Mammary epithelial cell (primary cell): ENCODE measurements at regions not wholly inside any gene's neighbourhood (a gene's known extent, or its start where the extent isn't known, plus 50 kb on each side); places are given as distances from the start of the nearest gene placed in this dataset.

Experiments used
- EZH2 ChIP-seq: IDR thresholded peaks from 2 replicates; pipeline ENCODE4 v1.6.1; 2012; ENCODE audit warnings: low read length, inconsistent platforms, borderline replicate concordance
- TF ChIP-seq, protein P1 (sequence below), 2 donors: IDR thresholded peaks in 1 of 2; conservative IDR thresholded peaks in 1 of 2; 2 replicates each; pipeline ENCODE4 v1.5.1; 2011 to 2012; ENCODE audit warnings: inconsistent platforms in 2 of 2, low read length in 2 of 2, mild to moderate bottlenecking in 2 of 2, control low read depth in 1 of 2, low read depth in 1 of 2; ENCODE audit not compliant: insufficient read depth in 1 of 2; ENCODE audit errors: extremely low read depth in 1 of 2

- TF ChIP-seq, protein P1, sequence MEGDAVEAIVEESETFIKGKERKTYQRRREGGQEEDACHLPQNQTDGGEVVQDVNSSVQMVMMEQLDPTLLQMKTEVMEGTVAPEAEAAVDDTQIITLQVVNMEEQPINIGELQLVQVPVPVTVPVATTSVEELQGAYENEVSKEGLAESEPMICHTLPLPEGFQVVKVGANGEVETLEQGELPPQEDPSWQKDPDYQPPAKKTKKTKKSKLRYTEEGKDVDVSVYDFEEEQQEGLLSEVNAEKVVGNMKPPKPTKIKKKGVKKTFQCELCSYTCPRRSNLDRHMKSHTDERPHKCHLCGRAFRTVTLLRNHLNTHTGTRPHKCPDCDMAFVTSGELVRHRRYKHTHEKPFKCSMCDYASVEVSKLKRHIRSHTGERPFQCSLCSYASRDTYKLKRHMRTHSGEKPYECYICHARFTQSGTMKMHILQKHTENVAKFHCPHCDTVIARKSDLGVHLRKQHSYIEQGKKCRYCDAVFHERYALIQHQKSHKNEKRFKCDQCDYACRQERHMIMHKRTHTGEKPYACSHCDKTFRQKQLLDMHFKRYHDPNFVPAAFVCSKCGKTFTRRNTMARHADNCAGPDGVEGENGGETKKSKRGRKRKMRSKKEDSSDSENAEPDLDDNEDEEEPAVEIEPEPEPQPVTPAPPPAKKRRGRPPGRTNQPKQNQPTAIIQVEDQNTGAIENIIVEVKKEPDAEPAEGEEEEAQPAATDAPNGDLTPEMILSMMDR (conservative IDR thresholded peaks at IDR 0.05 in 1 of 2, IDR thresholded peaks at IDR 0.05 in 1 of 2; ENCODE audit: extremely low read depth in 1 of 2, insufficient read depth in 1 of 2, low read depth in 1 of 2, low read length in 2 of 2) = no peak
- no peak for TF ChIP-seq EZH2
Measured at GRCh38 chr4:81836716-81837115, 365.0 kb upstream of the RASGEF1B start.
